COLO668 (cell line): ENCODE measurements at regions not wholly inside any gene's neighbourhood (a gene's known extent, or its start where the extent isn't known, plus 50 kb on each side); places are given as distances from the start of the nearest gene placed in this dataset.
"Not testable (repeated sequence)": the region's sequence is repeated elsewhere in the genome, so short reads cannot be mapped to it uniquely, and the experiment has no call there.

Source experiments
- DNase-seq: peaks from one replicate; lab custom pipeline; 2025; ENCODE audit not compliant: unreplicated experiment; lab: John Stamatoyannopoulos, UW

DNA sequence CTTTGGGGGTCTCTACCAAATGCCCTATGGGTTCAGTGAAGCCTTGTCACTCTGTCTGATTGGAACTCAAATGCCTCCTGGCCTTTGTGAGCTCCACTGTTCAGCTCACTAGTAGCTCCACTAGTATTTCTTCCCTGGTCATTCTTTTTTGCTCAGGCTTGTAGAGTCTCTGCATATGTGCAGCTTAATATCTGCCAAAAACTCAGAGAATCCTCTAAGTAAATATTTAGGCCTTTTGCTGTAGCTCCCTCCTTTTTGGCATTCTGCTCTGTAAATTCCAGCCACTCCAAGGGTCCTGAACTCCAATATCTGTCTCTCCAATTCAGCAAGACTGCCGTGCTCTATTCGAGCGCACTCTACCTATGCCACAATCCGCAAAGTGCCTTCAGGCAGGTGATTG is 146.5 kb downstream of the MAIP1 start:
- no peak for DNase-seq

DNA sequence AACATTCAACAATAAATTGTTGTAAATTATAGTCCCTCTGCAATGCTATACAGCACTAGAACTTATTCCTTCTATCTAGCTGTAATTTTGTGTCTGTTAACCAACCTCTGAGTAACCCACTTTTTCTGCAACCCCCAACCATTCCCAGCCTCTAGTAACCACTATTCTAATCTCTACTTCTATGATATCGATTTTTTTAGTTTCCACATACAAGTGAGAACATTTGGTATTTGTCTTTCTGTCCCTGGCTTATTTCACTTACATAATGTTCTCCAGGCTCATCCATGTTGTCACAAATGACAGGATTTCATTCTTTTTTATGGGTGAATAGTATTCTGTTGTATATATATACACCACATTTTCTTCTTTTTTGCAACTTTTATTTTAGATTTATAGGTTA is 147.6 kb downstream of the MAIP1 start:
- DNase-seq, result no peak

- no peak for DNase-seq
Measured at GRCh38 chr2:200104015-200104414, 148.6 kb downstream of the MAIP1 start.

GRCh38 chr2:200107514-200108217 is 152.3 kb downstream of the MAIP1 start:
- DNase-seq, result no peak

DNA sequence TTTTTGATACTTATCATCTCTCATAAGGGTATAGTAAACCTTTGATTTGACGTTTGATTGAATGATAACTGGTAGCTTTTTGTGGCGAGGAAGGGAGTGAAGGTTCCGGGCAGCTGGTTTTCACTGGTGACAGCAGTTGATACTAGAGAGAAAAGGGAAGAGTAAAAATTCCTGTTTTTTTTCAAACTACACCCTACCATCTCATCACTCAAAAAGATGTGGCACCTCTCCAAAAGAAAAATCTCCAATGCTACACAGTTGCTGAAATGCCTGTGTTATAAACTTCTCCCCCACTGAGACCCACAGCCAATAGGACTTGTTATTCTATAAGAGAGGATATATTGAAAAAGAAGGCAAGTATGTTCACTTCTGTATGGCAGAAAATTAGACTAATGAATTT is 154.0 kb downstream of the MAIP1 start:
- no peak for DNase-seq

GRCh38 chr2:200110381-200110780 is 155.0 kb downstream of the MAIP1 start:
- DNase-seq, result no peak

- DNase-seq, result not testable (repeated sequence)
Measured at GRCh38 chr2:200113016-200113799, 157.8 kb downstream of the MAIP1 start.

DNA sequence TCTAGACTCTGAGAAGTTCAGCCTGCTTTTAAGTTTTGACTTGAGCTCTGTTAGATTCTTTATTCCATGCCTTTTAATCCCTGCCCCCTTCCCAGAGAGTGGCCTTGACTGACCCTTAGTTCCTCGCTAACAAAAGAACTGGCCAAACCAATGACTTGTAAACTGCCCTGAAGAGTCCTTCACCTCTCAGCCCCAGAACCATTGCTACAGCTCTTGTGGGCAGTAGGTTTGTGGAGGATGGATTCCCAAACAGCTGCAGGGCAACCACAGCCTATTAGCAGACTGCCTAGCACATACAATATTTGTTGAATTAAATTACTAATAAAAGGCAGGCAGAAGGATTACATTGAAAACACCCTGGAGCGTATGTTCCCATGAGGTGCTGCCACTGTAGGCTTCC is 163.9 kb downstream of the MAIP1 start:
- no peak for DNase-seq

DNA sequence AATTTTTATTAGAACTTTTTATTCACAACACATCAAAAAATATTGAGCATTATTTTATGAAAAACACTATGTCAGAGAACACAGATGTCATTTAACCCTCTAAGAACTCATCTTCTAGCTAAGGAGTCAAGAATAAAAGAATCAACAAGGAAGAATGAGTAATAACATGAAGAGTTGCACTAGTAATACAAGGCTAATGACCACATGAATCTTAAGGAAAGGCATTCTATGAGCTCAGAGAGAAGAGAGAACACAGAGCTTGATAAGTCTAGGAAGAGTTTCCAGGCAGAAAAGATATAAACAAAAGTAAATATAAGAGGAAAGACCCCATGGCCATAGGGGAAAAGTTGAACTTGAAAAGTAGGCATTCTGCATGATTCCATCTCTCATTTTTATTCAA is 166.5 kb downstream of the MAIP1 start:
- DNase-seq, result no peak

DNA sequence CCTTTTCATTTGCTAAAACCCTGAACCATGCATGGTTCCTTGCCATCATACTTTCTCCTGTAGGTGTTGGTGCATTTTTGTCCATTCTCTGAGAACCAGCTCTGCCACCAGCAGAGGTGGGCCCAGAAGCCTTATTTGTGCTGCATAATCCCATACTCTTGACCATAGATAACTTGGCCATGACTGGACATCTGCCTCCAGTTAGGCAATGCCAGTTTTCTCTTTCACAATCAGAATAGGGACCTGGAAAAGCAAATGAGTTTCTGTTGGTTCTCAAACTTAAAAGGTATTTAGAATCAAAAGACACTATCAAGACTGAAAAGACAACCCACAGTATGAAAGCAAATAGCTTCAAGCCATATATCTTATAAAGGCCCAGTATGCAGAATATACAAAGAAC is 167.3 kb downstream of the MAIP1 start:
- DNase-seq, result no peak

DNA sequence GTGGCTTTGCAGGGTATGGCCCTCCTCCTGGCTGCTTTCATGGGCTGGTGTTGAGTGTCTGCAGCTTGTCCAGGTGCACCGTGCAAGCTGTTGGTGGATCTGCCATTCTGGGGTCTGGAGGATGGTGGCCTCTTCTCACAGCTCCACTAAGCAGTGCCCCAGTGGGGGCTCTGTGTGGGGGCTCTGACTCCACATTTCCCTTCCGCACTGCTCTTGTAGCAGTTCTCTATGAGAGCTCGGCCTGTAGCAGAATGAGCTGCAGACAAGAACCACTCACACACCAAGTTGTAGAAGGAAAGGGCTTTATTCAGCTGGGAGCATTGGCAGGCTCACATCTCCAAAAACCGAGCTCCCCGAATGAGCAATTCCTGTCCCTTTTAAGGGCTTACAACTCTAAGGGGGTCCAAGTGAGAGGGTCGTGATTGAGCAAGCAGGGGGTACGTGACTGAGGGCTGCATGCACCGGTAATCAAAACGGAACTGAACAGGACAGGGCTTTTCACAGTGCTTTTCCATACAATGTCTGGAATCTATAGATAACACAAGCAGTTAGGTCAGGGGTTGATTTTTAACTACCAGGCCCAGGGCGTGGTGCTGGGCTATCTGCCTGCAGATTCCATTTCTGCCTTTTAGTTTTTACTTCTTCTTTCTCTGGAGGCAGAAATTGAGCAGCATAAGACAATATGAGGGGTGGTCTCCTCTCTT is 169.4 kb downstream of the MAIP1 start:
- not testable (repeated sequence) for DNase-seq

DNA sequence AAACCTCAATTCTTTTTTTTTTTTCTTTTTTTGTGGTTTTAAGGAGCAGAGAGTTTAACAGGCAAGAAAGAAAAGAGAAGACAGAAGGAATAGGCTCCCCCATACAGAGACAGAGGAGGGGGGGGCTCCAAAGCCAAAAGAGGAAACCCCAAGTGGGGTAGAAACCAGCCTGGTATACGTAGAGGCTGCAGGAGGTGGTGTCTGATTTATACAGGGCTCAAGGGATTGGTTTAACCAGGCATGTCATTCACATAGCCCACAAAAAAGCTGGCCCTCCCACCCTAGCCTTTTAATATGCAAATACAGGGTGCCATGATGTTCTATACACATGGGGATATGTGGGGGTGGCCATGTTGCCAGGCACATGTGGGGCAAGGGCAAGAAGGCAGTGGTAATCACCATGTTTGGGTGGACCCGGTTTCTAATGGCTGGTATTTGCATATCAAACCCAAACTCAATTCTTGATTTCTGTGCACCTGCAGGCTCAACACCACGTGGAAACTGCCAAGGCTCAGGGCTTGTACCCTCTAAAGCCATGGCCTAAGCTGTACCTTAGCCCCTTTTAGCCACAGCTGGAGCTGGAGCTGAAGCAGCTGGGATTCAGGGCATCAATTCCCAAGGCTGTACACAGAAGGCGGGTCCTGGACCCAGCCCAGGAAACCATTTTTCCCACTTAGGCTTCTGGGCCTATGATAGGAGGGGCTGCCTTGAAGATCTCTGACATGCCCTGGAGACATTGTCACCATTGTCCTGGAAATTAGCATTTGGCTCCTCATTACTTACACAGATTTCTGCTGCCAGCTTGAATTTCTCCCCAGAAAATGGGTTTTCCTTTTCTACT is 170.3 kb downstream of the MAIP1 start:
- no peak for DNase-seq

GRCh38 chr2:200126285-200126670 is 170.9 kb downstream of the MAIP1 start:
- DNase-seq, result not testable (repeated sequence)

DNA sequence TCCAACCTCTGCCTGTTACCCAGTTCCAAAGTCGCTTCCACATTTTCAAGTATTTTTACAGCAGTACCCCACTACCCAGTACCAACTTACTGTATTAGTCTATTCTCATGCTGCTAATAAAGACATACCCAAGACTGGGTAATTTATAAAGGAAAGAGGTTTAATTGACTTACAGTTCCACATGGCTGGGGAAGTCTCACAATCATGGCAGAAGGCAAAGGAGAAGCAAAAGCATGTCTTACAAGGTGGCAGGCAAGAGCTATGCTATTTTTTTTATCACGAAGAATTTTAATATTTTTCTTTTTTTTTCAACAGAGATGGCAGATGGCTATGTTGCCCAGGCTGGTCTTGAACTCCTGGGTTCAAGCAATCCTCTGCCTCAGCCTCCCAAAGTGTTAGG is 171.3 kb downstream of the MAIP1 start:
- not testable (repeated sequence) for DNase-seq

- DNase-seq, result no peak
Measured at GRCh38 chr2:200127848-200128247, 172.5 kb downstream of the MAIP1 start.

- DNase-seq, result no peak
Measured at GRCh38 chr2:200128296-200128695, 172.9 kb downstream of the MAIP1 start.

DNA sequence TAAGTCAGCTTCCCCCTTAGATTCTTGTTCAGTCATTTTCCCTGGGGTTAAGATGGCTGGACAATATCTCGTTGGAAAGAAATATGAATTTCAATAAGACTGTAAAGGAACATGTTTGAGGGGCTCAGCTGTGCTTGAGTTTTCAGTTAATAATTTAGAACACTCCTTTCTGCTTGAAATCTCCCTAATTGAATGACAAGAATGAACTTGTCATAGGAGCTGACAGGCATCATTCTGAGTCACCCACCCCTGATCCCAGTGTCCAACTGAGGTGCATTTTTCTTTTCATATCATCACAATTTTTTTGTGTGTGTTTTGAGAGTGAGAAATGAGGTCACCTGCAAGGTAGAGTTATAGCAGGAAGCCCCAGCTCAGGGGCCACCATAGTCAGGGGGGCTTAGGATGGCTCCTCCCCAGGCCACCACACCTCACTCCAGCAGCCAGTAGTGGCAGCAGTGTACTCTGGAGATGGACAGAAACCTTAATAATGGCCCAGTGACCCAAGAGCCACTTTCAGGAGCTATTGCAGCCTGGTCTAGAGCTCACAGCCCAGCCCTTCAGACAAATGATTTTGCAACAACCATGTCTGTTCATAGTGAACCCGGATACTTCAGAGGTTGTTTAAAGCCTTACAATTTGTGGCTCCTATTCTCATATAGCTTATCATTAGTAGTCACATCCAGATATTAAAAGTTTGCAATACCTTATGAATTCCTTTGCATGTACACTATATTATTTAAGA is 174.5 kb downstream of the MAIP1 start:
- DNase-seq, result no peak

GRCh38 chr2:200130762-200131166 is 175.4 kb downstream of the MAIP1 start:
- no peak for DNase-seq

- no peak for DNase-seq
Measured at GRCh38 chr2:200131307-200131706, 175.2 kb upstream of the SPATS2L start.

GRCh38 chr2:200135082-200135481 is 171.4 kb upstream of the SPATS2L start:
- no peak for DNase-seq
